HUES48 (cell line): ENCODE measurements at regions not wholly inside any gene's neighbourhood (a gene's known extent, or its start where the extent isn't known, plus 50 kb on each side); places are given as distances from the start of the nearest gene placed in this dataset.
"Not testable (repeated sequence)": the region's sequence is repeated elsewhere in the genome, so short reads cannot be mapped to it uniquely, and the experiment has no call there.

Experiments
- H3K27ac ChIP-seq: one replicate; pipeline ENCODE4 v1.7.0; 2013; ENCODE audit warnings: low read depth, low read length, inconsistent platforms
- H3K27me3 ChIP-seq: 2 replicates; pipeline ENCODE4 v1.6.1; 2013; ENCODE audit warnings: mild to moderate bottlenecking, low read length; ENCODE audit not compliant: control insufficient read depth, insufficient read depth
- H3K36me3 ChIP-seq: 2 replicates; pipeline ENCODE4 v1.6.1; 2013; ENCODE audit warnings: low read length; ENCODE audit not compliant: control insufficient read depth, insufficient read depth
- H3K4me1 ChIP-seq: 2 replicates; pipeline ENCODE4 v1.6.1; 2013; ENCODE audit warnings: mild to moderate bottlenecking, low read length; ENCODE audit not compliant: control insufficient read depth, insufficient read depth
- H3K4me3 ChIP-seq: 2 replicates; pipeline ENCODE4 v1.5.1; 2013; ENCODE audit warnings: mild to moderate bottlenecking, low read depth, low read length
- H3K9ac ChIP-seq: 2 replicates; pipeline ENCODE4 v1.6.1; 2013; ENCODE audit warnings: mild to moderate bottlenecking, low read depth, low read length, moderate library complexity
- H3K9me3 ChIP-seq: 2 replicates; pipeline ENCODE4 v1.6.1; 2013; ENCODE audit warnings: low read length; ENCODE audit not compliant: control insufficient read depth, insufficient read depth

- H3K9ac ChIP-seq, H3K4me3 ChIP-seq, H3K9me3 ChIP-seq, H3K27me3 ChIP-seq, H3K36me3 ChIP-seq, H3K27ac ChIP-seq: not testable (repeated sequence)
- H3K4me1 ChIP-seq: peaks cover 35% of the 10 kb centered on the region
Observed at GRCh38 chr12:76971216-76971879, 92.5 kb upstream of the CSRP2 start.

GRCh38 chr12:76967181-76967885, 88.5 kb upstream of the CSRP2 start:
- H3K27ac ChIP-seq: peak overlapping the region; percentile 58

GRCh38 chr12:76964784-76965571, 86.2 kb upstream of the CSRP2 start:
- Histone ChIP-seq H3K36me3 (no peaks in the 10 kb centered on the region), H3K9me3 (no peaks in the 10 kb centered on the region), H3K4me3 (peak overlapping the region; percentile 27; the same call in 1 of the 2 replicates), H3K4me1 (peaks cover 52% of the 10 kb centered on the region), H3K27me3 (no peaks in the 10 kb centered on the region), H3K9ac (no peak overlapping the region), H3K27ac (peak overlapping the region; percentile 33)

More at GRCh38 chr12:76967181-76967885, 88.5 kb upstream of the CSRP2 start:
- Histone ChIP-seq H3K27me3 (no peaks in the 10 kb centered on the region), H3K4me1 (peaks cover 52% of the 10 kb centered on the region), H3K4me3 (peak overlapping the region; percentile 37; the same call in 1 of the 2 replicates), H3K36me3 (no peaks in the 10 kb centered on the region), H3K9me3 (no peaks in the 10 kb centered on the region), H3K9ac (no peak overlapping the region)

DNA sequence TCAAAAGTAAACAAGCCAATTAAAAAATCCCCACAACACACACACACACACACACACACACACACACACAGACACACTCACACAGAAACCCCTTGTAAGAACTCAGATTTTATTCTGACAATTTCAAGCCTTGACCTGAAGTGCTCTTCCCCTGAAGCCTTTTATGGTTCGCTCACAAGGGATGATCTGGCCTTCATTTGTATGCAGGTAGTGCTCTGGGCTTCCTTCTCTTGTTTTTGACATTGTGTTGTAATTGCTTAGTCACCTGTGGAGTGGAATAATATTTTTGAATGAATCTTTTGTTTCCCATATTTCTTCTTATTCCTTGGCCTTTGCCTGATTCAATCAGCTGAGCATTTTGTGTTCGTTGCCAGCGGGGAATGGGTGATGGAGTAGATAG, 83.3 kb upstream of the CSRP2 start:
- no peaks in the 10 kb centered on the region for H3K9me3 ChIP-seq

GRCh38 chr12:76957301-76957700, 78.5 kb upstream of the CSRP2 start:
- Histone ChIP-seq H3K27me3 (no peaks in the 10 kb centered on the region), H3K4me1 (0 out of 2 replicates have a peak, but pooled peaks cover 9% of the 10 kb centered on the region), H3K4me3 (no peak overlapping the region), H3K36me3 (no peaks in the 10 kb centered on the region), H3K9ac (no peak overlapping the region), H3K27ac (no peak overlapping the region), H3K9me3 (no peaks in the 10 kb centered on the region)

More for the DNA sequence above, 83.3 kb upstream of the CSRP2 start:
- Histone ChIP-seq H3K4me3 (no peak overlapping the region), H3K27me3 (no peaks in the 10 kb centered on the region), H3K36me3 (no peaks in the 10 kb centered on the region), H3K4me1 (peaks cover 40% of the 10 kb centered on the region), H3K9ac (no peak overlapping the region), H3K27ac (no peak overlapping the region)

GRCh38 chr12:76952995-76953394, 74.2 kb upstream of the CSRP2 start:
- Histone ChIP-seq H3K36me3 (no peaks in the 10 kb centered on the region), H3K27me3 (no peaks in the 10 kb centered on the region), H3K27ac (no peak overlapping the region), H3K9me3 (no peaks in the 10 kb centered on the region), H3K4me1 (0 out of 2 replicates have a peak, but pooled peaks cover 9% of the 10 kb centered on the region), H3K4me3 (no peak overlapping the region), H3K9ac (no peak overlapping the region)

DNA sequence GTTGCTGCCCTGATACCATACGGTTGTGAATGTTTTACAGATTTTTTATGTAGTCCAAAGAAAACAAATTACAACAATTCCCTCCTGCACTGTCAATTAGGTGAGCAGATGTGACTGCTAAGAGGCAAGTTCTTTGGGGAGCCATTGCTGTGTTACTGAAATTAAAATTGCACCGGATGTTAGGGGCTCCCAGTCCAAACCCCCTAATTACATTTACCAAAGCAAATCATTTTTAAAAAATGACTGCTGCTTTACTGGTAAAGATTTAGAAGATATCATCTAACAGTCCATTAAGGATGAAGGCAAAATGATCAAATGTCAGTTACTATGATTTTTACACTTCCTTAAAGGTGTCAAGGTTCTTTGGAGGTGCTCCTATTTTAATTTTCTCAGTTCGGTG, 70.1 kb upstream of the CSRP2 start:
- Histone ChIP-seq H3K9me3 (no peaks in the 10 kb centered on the region), H3K4me3 (no peak overlapping the region), H3K36me3 (no peaks in the 10 kb centered on the region), H3K27me3 (no peaks in the 10 kb centered on the region), H3K27ac (no peak overlapping the region), H3K4me1 (0 out of 2 replicates have a peak, but pooled peaks cover 5% of the 10 kb centered on the region), H3K9ac (no peak overlapping the region)

DNA sequence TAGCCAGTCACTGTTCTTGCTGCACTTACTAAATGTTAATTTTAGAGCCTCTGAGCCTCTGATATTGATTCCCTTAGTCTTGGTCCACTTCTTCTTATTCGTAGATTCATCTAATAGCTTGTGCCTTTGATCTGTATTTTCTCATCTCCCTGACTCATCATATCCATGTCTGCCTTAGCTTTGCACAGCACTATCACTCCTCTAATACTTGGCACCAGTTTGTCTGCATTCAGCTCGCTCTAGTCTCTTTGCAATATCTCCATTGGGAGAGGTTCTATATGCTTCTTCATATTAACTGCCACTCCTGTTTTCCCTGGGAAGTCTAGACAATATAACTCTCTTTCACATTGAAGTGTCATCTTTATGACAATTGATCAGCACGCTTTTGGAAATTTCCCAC, 68.5 kb upstream of the CSRP2 start:
- Histone ChIP-seq H3K9me3 (no peaks in the 10 kb centered on the region), H3K36me3 (no peaks in the 10 kb centered on the region), H3K4me3 (no peak overlapping the region), H3K27ac (no peak overlapping the region), H3K4me1 (no peaks in the 10 kb centered on the region), H3K9ac (no peak overlapping the region), H3K27me3 (no peaks in the 10 kb centered on the region)

DNA sequence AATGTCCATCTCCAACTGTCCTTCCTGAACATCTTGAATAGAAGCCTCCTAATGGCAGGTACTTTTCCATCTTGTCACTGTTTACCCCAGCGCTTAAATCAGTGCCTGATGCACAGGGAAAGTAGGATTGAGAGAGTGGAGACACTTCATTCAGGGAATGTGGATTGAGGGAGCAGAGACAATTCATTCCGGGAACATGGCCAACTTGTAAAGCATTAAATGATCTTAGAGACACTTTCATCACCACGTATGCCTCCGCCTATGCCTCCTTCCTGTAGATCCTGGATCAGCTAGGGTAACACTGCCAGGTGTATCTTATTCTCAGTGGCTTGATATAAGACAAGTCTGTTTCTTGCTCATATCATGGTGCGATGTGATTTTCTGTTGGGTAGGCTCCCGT, 67.6 kb upstream of the CSRP2 start:
- no peak overlapping the region for H3K4me3 ChIP-seq
- no peak overlapping the region for H3K9ac ChIP-seq
- no peaks in the 10 kb centered on the region for H3K27me3 ChIP-seq
- H3K27ac ChIP-seq: no peak overlapping the region
- H3K4me1 ChIP-seq: no peaks in the 10 kb centered on the region
- H3K36me3 ChIP-seq: no peaks in the 10 kb centered on the region
- H3K9me3 ChIP-seq: no peaks in the 10 kb centered on the region

DNA sequence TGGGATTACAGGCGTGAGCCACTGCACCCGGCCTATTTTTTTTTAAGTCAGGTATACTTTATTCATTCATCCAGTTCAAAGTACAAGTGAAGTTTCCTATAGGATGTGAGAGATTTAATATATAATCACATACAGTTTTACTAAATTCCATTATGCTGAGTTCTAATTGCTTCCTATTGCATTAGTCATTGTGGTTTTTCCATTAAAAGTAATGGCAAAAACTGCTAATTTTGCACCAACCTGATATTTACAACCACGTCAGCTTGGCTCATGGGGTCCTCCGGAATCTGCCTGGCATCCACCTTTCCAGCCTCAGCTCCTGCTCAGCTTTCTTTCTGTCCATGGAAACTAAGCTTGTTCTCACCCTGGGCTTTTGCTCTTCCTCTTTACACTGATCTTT, 67.0 kb upstream of the CSRP2 start:
- Histone ChIP-seq H3K36me3 (no peaks in the 10 kb centered on the region), H3K4me3 (no peak overlapping the region), H3K9me3 (no peaks in the 10 kb centered on the region), H3K27ac (no peak overlapping the region), H3K9ac (no peak overlapping the region), H3K4me1 (no peaks in the 10 kb centered on the region), H3K27me3 (no peaks in the 10 kb centered on the region)

DNA sequence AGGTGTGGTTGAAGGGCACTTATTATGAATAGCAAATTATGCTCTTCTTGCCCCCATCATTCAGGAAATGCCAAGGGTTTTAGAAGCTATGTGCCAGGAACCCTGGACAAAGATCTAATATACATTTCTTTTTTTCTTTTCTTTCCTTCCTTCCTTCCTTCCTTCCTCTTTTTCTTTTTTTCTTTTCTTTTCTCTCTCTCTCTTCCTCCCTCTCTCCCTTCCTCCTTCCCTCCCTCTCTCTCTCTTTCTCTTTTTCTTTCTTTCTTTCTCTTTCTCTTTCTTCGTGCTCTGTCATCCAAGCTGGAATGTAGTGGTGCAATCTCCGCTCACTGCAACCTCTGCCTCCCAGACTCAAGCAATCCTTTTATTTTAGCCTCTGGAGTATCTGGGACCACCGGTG, 66.1 kb upstream of the CSRP2 start:
- Histone ChIP-seq H3K4me3 (no peak overlapping the region), H3K9ac (no peak overlapping the region), H3K27me3 (no peaks in the 10 kb centered on the region), H3K36me3 (no peaks in the 10 kb centered on the region), H3K4me1 (no peaks in the 10 kb centered on the region), H3K9me3 (no peaks in the 10 kb centered on the region), H3K27ac (no peak overlapping the region)
